Activated CD8-positive, alpha-beta memory T cell treated with anti-CD3 and anti-CD28 coated beads for 36 hours (primary cell): ENCODE measurements at regions not wholly inside any gene's neighbourhood (a gene's known extent, or its start where the extent isn't known, plus 50 kb on each side); places are given as distances from the start of the nearest gene placed in this dataset.

ENCODE experiments used
- CTCF ChIA-PET: fragments of 350-600 bp; sonication (Branson Sonifier 250); formaldehyde crosslinking; loops from one replicate; lab custom pipeline; 2021; ENCODE audit warnings: antibody characterized with exemption; lab: Charles Lee
- POLR2A ChIA-PET: fragments of 350-600 bp; sonication (Branson Sonifier 250); formaldehyde crosslinking; loops from one replicate; lab custom pipeline; 2021; ENCODE audit warnings: antibody characterized with exemption; lab: Charles Lee

DNA sequence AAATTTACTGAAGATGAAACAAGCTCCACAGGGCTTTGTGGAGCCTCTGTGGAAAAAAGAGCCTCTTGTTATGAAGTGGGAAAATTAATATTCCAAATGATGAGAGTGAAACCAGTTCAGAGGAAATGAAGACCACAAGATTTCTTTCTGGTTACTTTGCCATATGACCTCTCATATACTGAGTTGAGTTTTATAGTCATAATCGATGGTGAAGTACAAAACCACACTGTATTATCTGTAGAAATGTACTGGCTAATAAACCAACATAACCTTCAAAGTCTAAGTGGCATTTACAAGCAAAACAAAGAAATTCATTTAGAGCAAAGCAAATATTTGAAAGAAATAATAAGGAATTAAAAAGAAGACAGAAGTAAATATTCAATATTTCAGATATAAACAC lies 662.6 kb upstream of the ZWINT start:
- POLR2A ChIA-PET: no interaction called here
- CTCF ChIA-PET: no interaction called here

DNA sequence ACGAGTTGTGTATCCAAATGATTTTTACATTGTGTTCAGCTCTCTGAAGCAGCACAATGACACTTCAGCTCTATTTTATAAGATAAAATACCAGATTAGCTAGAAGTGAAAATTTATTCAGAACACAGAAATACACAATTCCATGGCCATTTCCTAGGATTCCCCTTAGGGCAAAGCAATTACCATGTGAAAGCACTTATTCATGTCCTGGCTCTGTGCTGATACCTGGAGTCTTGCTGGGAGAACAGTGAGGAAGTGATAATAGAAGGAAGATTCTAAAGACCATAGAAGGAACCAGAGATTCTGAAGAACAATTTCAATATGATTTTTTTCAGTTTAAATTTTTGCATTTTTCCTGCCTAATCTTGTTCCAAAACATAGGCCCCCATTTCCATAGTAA lies 657.4 kb upstream of the ZWINT start:
- ChIA-PET POLR2A (no interaction called here), CTCF (no interaction called here)

DNA sequence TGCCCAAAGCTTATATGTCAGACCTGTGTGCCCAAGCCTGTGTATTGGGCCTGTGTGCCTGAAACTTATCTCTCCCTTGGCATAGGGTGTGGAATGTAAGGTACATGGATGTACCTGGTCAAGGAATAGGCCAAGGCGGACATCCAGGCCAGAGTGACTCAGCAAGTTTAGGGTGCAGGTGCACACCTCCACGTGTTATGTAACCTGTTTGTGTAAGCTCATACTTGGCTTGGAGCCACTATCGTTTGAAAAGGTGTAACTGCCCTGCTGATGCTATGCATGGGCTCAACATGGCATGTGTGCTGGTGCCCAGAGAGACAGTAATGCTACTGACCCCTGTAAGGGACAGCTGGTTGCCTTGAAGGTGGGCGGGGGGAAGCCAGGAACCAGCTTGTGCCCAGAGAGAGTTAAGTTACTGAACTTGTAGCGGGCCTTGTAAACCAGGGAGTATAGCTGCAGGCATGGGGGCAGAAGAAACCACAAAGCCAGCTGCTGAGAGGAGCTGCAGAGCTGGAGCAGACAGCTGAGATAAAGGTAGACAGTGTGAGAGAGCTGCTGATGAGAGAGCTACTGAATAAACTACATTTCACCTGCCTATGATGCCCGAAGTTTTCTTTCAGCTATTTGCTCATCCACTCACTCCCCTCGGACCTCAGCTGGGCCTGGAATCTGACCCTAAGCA lies 656.4 kb upstream of the ZWINT start:
- ChIA-PET CTCF (no interaction called here), POLR2A (no interaction called here)

DNA sequence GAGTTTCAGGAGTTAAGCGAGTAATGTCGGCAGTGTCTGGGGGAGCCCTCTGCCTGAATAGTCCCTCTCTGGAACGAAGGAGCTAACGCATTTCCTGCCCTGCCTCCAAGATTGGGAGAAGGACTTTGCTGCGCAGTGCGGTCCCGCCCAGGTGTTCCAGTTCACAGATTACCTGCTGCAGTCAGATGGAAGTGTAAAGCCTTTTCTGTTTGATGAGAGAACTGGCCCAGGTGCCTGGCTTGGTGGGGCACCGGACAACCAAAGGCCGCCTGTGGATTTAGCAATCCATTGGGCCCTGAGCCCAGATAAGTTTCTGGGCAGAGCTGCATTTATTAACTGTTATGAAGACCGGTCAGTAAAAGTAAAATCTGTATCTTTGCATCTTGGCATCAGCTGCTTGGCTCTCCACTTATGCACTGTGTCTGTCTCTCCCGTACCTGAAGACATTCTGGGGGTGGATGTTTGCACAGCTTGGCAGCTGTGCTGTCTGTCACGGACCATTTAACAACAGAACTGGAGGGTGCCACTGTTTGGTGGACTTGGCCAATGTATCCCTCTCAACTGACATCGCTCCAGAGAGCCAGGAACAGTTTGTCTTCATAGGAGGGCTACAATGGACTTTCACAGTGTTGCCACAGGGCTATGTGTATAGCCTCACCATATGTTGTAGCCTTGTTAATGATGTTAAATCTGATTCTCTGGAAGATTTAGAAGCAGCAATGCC lies 654.7 kb upstream of the ZWINT start:
- POLR2A ChIA-PET: no interaction called here

DNA sequence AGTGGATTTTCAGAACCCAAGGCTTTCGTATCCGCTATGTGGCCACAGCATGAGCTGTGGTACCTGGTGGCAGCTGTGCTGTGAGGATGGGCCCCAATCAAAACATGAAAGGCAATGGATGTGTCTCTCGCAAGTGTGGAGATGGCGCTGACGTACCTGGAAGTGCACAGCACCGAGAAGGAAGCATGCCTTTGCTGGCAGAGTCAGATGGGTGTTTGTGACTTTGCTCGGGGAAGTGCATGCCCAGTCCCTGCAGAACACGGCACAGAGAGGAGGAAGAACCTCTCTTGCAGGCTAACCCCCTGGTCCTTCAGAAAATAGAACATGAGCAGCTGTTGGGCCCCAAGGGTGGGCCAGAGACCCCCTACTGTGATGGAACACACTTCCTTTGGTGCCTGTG lies 654.1 kb upstream of the ZWINT start:
- POLR2A ChIA-PET: no interaction called here
- CTCF ChIA-PET: no interaction called here

More for the DNA sequence above, 654.7 kb upstream of the ZWINT start:
- CTCF ChIA-PET: no interaction called here

DNA sequence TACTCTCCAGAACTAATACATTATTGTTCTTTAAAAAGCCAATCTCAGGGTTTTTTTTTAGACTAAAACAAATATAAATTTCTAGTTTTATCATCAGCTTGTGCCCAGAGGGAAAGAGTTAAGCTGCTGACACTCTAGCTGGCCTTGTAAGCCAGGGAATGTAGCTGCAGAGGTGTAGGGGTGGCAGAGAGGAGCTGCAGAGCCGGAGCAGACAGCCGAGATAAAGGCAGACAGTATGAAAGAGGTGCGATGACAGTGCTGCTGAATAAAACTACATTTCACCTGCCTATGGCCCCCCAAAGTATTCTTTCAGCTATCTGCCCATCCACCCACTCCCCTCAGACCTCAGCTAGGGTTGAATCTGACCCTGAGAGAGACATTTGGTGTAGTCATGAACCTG lies 653.7 kb upstream of the ZWINT start:
- ChIA-PET CTCF (no interaction called here), POLR2A (no interaction called here)

DNA sequence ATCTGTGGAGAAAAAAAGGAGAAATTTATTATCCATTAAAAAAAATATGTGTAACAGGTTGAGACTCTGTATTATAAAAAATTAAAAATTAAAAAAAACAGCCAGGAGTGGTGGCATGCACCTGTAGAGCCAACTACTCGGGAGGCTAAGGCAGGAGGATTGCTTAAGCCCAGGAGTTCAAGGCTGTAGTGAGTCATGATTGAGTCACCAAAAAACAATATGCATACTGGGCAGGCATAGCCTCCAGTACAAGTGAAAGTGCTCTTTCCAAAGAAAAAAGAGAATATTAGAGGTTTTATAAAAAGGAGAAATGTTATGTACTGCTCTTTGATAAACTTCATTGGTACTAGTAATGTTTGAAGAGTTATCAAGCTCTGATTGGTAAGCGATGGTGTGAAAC lies 647.1 kb upstream of the ZWINT start:
- ChIA-PET POLR2A (no interaction called here), CTCF (no interaction called here)

DNA sequence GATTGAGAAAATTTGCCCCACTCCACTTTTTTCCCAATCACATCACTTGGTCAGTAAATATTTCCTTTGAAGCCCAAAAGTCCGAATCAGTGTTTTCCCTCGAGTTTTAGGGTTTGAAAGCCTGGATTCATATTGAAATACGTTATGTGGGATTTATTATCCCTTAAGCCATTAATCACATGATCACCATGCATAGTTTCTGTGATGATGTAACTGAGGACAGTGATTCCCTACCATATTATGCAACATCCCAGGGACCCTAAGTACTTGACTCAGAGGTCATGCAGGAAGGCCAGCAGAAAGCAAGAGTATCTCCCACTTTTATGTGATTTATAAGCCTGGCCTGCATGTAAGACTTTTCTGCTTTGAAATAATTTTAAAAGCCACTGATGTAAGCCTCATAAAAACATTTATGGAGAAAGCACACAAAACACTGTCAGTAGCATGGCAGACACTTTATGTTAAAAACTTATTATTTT lies 630.6 kb upstream of the ZWINT start:
- POLR2A ChIA-PET: no interaction called here
- CTCF ChIA-PET: no interaction called here

DNA sequence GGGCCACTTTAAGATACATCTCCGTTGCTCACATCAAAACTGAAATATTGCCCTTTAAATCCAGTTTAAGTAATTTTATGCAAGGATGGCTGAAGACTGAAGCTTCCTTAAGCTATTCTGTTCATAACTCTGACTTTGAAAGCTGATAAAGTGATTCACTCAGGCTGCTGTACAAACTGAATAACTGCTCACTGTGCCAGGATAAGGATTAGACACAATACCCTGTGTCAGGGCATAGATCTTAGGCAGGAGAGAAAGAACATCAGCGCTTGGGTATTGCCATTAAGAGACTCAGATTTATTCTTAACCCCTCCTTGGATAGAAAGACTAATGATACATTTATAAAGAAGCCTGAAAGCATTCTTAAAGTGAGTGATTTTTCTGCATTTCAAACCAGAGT lies 614.5 kb upstream of the ZWINT start:
- ChIA-PET POLR2A (no interaction called here), CTCF (no interaction called here)

DNA sequence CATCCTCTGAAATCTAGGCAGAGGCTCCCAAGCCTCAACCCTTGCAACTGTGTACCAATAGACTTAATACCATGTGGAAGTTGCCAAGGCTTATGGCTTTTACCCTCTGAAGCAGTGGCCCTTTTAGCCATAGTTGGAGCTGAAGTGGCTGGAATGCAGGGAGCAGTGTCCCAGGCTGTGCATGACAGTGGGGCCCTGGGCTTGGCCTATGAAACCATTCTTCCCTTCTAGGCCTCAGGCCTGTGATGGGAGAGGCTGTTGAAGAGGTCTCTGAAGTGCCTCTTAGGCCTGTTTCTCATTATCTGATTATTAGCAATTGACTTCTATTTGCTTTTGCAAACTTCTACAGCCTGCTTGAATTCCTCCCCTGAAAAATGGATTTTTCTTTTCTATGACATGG lies 612.7 kb upstream of the ZWINT start:
- ChIA-PET POLR2A (no interaction called here), CTCF (no interaction called here)

DNA sequence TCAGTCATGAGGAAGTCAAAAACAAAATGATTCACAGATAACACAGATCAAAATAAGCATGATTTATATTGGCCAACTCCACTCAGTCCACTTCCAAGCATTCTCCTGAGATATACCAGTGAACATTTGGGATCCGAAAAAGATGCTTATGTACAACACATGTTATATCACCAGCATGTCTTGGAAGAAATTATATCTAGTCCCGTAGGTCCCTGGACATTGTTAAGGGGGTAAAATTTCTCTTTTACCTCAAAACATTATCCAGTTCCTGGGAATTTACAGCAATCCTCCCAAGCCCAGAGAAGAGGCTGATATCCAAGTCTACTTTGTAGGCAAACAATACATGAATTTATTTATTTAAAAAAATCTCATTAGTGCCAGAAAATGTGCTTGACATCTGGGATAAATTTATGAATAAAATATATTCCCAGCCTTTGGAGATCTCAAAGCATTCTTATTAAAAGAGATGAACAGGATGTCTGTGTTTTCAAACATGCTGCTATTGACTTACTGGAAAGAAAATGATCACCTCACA lies 582.2 kb upstream of the ZWINT start:
- CTCF ChIA-PET: no interaction called here
- POLR2A ChIA-PET: no interaction called here

DNA sequence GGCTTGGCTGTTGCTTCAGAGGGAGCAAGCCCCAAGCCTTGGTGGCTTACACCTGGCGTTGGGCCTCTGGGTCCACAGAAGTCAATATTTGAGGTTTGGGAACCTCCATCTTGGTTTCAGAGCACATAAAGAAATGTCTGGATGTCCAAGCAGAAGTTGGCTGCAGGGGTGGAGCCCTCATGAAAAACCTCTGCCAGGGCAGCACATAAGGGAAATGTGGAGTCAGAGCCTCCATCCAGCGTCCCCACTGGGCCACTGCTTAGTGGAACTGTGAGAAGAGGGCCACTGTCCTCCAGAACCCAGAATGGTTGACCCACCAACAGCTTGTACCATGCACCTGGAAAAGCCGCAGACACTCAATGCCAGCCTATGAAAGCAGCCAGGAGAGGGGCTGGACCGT lies 573.5 kb upstream of the ZWINT start:
- POLR2A ChIA-PET: no interaction called here
- CTCF ChIA-PET: no interaction called here

DNA sequence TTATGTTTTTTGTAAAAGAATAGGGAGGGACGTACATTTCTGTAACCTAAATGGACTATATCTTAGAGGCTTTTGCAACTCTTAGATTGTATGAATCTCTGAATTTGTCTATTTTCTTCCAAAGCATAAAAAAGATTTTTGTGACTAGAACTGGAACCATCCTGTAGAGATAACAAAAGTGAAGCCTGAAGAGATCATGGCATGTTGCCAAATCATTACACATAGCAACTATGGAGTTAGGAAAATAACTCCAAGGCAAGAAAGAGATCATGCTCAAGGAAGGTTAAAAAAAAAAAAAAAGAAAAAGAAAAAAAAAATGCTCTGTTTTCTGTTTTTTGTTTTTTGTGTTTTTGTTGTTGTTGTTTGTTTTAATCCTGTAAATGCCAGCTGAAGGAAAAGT lies 567.7 kb upstream of the ZWINT start:
- POLR2A ChIA-PET: no interaction called here
- CTCF ChIA-PET: no interaction called here

DNA sequence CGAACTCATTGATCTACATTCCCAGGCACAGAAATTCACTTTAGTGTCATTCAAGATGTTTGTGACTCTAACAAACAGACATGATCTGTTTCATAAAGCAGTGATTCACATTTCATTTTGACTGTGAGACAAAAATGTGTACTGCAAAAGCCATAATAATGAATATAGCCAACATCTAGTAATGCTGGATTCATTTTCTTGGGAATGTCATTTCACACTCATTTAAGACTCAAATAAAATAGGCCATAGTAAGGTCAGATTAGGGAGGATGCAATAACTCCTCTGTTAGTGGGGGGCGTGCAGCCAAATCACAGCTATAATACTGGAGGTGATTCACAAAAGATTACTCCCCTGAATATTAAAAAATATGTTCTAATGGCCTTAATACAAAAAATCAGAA lies 566.6 kb upstream of the ZWINT start:
- CTCF ChIA-PET: no interaction called here
- POLR2A ChIA-PET: no interaction called here

DNA sequence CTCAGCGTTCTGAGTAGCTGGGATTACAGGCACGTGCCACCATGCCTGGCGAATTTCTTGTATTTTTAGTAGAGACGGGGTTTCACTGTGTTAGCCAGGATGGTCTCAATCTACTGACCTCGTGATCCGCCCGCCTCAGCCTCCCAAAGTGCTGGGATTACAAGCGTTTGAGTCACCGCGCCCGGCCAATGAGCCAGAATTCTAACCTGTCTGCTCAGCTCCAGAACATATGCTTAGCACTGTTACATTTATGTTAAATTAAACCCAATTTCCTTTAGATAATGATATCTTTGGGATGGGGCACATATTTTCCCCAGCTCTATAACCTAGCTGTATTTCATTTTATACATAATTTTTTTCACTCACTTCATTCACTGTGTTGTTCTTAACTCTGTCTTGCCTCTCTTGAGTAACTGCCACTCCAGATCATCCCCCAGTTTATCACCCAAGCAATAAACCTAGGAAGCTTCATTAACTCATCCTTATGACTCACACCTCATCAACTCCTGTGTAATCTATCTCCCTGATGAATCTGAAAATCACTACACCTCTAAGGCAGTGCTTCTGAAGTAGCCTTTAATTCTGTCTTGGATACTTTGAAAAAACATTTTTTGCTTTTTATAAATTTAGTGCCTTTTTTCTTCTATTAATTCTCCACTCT lies 559.7 kb upstream of the ZWINT start:
- ChIA-PET CTCF (no interaction called here), POLR2A (no interaction called here)

DNA sequence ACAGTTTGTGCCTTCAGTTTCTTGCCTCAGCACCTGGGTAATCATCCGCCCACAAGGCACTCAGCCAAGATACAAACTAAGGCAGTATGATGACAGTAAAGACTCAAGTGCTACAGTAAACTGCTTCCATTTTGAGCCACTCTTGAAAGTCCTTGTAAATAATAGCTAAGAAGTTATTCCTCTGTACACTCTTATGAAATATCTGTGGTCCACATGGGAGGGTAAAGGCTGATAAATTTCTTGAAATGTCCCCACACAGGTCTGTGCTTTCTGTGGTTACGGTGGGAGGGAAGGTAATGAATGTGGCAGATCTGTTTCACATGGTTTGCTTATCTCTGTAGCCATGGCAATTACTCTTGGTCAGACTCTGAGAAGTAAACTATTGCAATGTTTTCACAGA lies 551.0 kb upstream of the ZWINT start:
- CTCF ChIA-PET: no interaction called here
- POLR2A ChIA-PET: no interaction called here

DNA sequence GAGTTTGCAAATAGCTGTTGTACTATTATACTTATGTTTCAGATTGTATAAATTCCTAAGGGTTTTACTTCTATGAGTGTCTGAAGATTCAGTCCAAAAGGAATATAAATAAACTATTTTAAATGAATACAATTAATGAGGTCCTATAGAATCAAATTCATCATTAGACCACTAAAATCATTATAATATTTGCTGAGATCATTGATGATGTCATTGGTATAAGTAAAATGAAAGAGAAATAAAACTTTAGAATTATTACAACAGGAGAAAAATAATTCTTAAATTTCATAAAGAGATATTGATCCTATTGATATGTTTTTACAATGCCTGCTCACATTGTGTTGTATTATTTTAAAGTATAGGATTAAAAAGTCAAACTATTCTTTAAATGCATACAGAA lies 544.0 kb upstream of the ZWINT start:
- POLR2A ChIA-PET: no interaction called here

DNA sequence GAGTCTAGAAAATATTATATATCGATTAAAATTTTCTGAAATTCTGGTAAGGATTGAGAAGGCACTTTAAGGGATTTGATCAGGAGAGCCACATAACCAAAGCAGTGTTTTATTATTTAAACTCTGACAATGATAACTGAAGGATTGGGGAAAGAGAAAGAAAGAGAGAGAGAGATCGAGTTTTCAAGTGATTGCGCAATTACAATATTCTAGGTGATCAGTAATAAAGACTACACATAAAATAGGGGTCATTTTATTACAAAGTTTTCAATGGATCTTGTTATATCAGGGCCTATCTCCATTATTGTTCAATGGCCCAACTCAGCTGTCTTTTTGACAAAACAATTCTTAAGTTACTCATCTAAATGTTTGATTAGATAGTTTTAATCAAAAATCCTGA lies 541.5 kb upstream of the ZWINT start:
- ChIA-PET POLR2A (no interaction called here), CTCF (no interaction called here)

More for the DNA sequence above, 544.0 kb upstream of the ZWINT start:
- CTCF ChIA-PET: no interaction called here

DNA sequence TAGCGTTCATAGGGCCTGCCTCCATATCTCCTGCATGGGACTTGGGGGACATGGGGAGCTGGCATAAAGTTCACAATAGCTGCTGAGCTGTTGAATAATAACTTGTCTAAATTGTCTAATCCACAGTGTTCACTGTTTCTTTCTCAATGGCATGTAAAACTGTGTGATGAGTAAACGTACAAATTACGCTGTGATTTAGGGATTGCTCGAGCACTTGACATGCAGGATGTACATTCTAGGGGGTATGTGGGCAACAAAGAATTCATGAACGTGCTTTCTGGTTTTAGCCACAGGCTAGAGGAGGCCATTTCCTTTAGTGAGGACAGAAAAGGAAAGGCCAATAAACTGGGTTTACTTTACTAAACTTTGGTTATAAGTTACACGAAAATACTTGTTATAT lies 534.2 kb upstream of the ZWINT start:
- POLR2A ChIA-PET: no interaction called here
- CTCF ChIA-PET: no interaction called here

DNA sequence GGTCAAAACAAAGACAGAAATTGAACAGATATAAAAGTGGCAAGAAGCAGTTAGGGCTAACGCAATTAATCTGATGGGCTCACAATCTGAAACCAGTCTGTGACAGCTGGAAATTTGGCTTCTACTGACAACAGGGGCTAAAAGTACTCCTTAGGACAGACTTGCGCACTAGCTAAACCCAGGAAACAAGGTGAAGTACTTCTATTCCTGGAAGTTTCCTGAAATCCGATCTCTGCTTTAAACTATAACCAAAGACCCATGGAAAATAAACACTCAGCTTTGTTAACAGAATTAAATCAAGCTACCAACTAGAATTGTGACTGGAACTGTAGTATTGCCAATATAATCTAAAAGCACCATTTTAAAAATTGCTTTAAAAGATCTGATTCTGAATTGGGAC lies 520.2 kb upstream of the ZWINT start:
- CTCF ChIA-PET: no interaction called here
- POLR2A ChIA-PET: no interaction called here

DNA sequence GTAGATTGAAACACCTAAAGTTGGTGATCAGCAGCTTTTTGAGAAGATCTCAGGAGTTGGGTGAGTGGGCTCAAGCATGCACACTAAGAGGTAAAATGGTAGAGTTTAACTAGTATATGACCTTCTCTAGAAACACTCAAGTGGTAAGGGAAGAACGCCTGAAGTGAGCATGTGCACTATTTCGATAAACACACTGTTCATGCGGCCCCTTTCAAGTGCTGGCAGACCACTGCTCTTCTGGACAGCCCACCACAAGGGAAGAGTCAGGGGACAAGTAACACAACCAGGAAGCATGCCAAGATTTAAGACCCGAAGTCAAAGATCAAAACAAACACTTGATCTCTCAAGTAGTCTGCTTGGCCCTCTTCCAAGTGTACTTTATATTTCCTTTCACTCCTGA lies 519.5 kb upstream of the ZWINT start:
- CTCF ChIA-PET: no interaction called here
- POLR2A ChIA-PET: no interaction called here
